Spleen (tissue), 11 donors: ENCODE measurements at regions not wholly inside any gene's neighbourhood (a gene's known extent, or its start where the extent isn't known, plus 50 kb on each side); places are given as distances from the start of the nearest gene placed in this dataset.

Source experiments
- DNase-seq: peaks from one replicate; pipeline ENCODE4 v3.0.0-alpha.2; 2020
- H3K27ac ChIP-seq, 8 donors: fragments of 200-600 bp; sonication (generic) in 7 of 8; 1 replicate in 4 of 8; 2 replicates in 4 of 8; pipeline versions ENCODE4 v1.5.0 to v1.8.0; 2016 to 2021; ENCODE audit warnings: inconsistent platforms in 4 of 8, mild to moderate bottlenecking in 4 of 8, moderate library complexity in 1 of 8
- H3K27me3 ChIP-seq, 7 donors: fragments of 200-600 bp; sonication (generic) in 6 of 7; replicated peaks in 1 of 7; 1 replicate in 4 of 7; 2 replicates in 3 of 7; pipeline versions ENCODE4 v1.5.0 to v1.8.0; 2016 to 2021; ENCODE audit warnings: inconsistent platforms in 3 of 7, mild to moderate bottlenecking in 1 of 7
- H3K36me3 ChIP-seq, 6 donors: fragments of 200-600 bp; sonication (generic) in 5 of 6; 1 replicate in 4 of 6; 2 replicates in 2 of 6; pipeline versions ENCODE4 v1.5.0 to v1.8.0; 2016 to 2021; ENCODE audit warnings: inconsistent platforms in 2 of 6
- H3K4me1 ChIP-seq, 6 donors: fragments of 200-600 bp; sonication (generic) in 5 of 6; 1 replicate in 3 of 6; 2 replicates in 3 of 6; pipeline versions ENCODE4 v1.5.0 to v1.8.0; 2016 to 2021; ENCODE audit warnings: inconsistent platforms in 3 of 6
- H3K4me3 ChIP-seq, 8 donors: fragments of 200-600 bp; sonication (generic) in 7 of 8; 1 replicate in 4 of 8; 2 replicates in 4 of 8; pipeline versions ENCODE4 v1.5.0 to v1.8.0; 2016 to 2021; ENCODE audit warnings: inconsistent platforms in 4 of 8, mild to moderate bottlenecking in 4 of 8, moderate library complexity in 2 of 8
- H3K9me3 ChIP-seq, 8 donors: fragments of 200-600 bp; sonication (generic) in 7 of 8; 1 replicate in 4 of 8; 2 replicates in 4 of 8; pipeline versions ENCODE4 v1.5.0 to v1.8.0; 2016 to 2021; ENCODE audit warnings: inconsistent platforms in 4 of 8
- POLR2A ChIP-seq, 3 donors: fragments of 450-650 bp; IDR thresholded peaks; one replicate each; pipeline ENCODE4 v1.5.1; 2017; ENCODE audit warnings: antibody characterized with exemption in 3 of 3, mild to moderate bottlenecking in 1 of 3
- POLR2AphosphoS5 ChIP-seq, 3 donors: sonication (generic); formaldehyde crosslinking; IDR thresholded peaks; one replicate each; pipeline ENCODE4 v1.5.1; 2017; ENCODE audit warnings: antibody characterized with exemption in 3 of 3
- WGBS, 5 donors: extraction: QIAGEN DNeasy Blood & Tissue Kit in 3 of 5; methylation state at CpG; one replicate each; pipeline versions ENCODE4 v1.1.5 to v1.1.7; 2013 to 2018; 5-methylcytosine and 5-hydroxymethylcytosine counted together
- intact Hi-C: fragments of 100-400 bp; cut with DNase I; formaldehyde crosslinking; loops from one replicate; pipeline ENCODE4 v1.15.0; 2023; ENCODE audit warnings: low total_unique reads
- TF ChIP-seq, protein P1 (sequence below), 11 experiments: fragments of 200-600 bp in 7 of 11; fragments of 450-650 bp in 4 of 11; sonication (generic) in 4 of 11; IDR thresholded peaks in 8 of 11; conservative IDR thresholded peaks in 3 of 11; 1 replicate in 7 of 11; 2 replicates in 4 of 11; pipeline versions ENCODE4 v1.4.0 to v1.8.0; 2016 to 2021; ENCODE audit warnings: antibody characterized with exemption in 11 of 11, inconsistent platforms in 4 of 11, mild to moderate bottlenecking in 1 of 11
- donor health status: healthy with polysubstance abuse.
- donor health status: DM: no; HTN: no; CAD: no; lungs with moderate emphysema.
- donor health status: DM: no; HTN: no; CAD: no.
- donor health status: Bipolar disorder and iron deficiency.
- donor health status: healthy.
- donor health status: DM: no; HTN: no; CAD: no.
- donor health status: DM: yes; HTN: yes; CAD: no.

DNA sequence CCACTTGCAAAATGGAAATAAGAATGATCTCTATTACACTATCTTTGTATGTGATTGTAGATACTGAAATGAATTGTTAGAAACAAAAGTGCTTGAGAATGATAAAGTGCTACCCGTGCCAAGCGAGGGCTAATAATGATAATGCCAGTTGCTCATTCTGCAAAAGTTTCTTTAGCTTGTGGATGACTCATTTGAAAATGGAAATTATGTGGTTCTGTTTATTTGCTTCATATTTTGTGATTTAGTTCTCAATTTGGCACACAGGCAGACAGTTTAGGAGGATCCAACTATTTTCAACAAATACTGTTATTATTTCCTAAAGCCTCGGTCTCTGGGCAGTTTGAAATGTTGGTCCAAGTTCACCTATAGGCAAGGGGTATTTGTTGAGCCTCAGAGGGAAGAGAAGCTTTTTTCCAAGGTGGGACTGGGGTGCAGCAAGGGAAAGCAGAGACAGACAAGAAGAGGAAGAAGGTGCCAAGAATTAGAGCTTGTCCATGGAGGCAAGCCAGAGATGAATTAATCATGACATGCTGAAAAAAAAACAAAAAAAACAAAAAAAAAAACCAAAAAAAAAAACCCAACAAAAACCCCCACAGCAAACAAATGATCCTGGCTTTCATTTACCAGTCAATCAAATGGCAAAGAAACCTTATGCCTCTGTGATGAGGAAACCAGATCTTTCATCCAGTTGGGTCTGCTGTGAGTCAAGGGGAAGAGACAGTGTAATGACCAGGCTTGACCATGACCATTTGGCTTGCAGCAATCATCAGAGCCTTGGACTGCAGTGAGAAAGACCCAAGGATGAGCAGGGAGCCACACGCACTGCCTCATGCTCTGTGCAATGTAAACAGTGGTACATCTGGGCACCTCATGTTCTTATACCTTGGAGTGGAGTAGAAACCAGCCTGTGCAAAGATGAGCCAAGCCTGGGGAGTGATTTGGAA, 285.0 kb upstream of the HABP2 start:
- TF ChIP-seq POLR2A (IDR thresholded peaks at IDR 0.05) (no peak), POLR2AphosphoS5 (IDR thresholded peaks at IDR 0.05) (no peak)
- TF ChIP-seq, protein P1, sequence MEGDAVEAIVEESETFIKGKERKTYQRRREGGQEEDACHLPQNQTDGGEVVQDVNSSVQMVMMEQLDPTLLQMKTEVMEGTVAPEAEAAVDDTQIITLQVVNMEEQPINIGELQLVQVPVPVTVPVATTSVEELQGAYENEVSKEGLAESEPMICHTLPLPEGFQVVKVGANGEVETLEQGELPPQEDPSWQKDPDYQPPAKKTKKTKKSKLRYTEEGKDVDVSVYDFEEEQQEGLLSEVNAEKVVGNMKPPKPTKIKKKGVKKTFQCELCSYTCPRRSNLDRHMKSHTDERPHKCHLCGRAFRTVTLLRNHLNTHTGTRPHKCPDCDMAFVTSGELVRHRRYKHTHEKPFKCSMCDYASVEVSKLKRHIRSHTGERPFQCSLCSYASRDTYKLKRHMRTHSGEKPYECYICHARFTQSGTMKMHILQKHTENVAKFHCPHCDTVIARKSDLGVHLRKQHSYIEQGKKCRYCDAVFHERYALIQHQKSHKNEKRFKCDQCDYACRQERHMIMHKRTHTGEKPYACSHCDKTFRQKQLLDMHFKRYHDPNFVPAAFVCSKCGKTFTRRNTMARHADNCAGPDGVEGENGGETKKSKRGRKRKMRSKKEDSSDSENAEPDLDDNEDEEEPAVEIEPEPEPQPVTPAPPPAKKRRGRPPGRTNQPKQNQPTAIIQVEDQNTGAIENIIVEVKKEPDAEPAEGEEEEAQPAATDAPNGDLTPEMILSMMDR (IDR thresholded peaks at IDR 0.05 in 8 of 11, conservative IDR thresholded peaks at IDR 0.05 in 3 of 11), result no peak
- Histone ChIP-seq H3K36me3 (no peaks in the 10 kb centered on the region), H3K4me3 (no peak overlapping the region), H3K27ac (no peak overlapping the region), H3K4me1 (peaks cover 3 to 11% (median 6%) of the 10 kb centered on the region in 6 donors), H3K9me3 (no peaks in the 10 kb centered on the region), H3K27me3 (no peaks in the 10 kb centered on the region)
- DNase-seq, result no peak
- WGBS, 5 donors, result 68 to 83% (median 75%) methylated on average over 4 of the region's 4 CpGs
- intact Hi-C loops, result no loop called here

DNA sequence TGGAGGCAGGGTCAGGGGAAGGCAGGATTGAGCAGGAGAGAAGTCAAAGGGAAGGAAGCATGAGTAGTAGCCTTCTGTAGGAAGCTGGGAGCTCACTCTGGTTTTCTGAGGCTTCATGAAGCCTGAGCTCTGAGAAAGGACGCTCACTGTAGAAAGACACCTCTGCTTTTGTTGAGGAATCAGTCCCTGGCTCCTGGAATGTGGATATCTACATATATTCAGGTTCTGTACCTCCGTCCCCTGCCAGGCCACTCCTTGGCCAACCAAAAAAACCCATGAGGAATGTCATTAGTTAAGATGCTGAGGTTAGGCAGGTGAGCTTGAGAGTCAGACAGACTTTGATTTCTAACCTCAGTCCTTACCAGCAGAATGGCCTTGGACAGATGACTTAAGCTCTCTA, 283.5 kb upstream of the HABP2 start:
- 81 to 89% (median 87%) methylated on average over 2 of the region's 2 CpGs for WGBS, 5 donors
- no peak for DNase-seq
- Histone ChIP-seq H3K4me1 (peaks cover 13 to 25% (median 19%) of the 10 kb centered on the region in 6 donors), H3K27ac (no peak overlapping the region), H3K9me3 (no peaks in the 10 kb centered on the region), H3K36me3 (no peaks in the 10 kb centered on the region), H3K27me3 (no peaks in the 10 kb centered on the region), H3K4me3 (no peak overlapping the region)
- intact Hi-C loops, result no loop called here
- TF ChIP-seq, protein P1 (IDR thresholded peaks at IDR 0.05 in 8 of 11, conservative IDR thresholded peaks at IDR 0.05 in 3 of 11), result no peak
- TF ChIP-seq POLR2AphosphoS5 (IDR thresholded peaks at IDR 0.05), result no peak
- TF ChIP-seq POLR2A (IDR thresholded peaks at IDR 0.05), result no peak

DNA sequence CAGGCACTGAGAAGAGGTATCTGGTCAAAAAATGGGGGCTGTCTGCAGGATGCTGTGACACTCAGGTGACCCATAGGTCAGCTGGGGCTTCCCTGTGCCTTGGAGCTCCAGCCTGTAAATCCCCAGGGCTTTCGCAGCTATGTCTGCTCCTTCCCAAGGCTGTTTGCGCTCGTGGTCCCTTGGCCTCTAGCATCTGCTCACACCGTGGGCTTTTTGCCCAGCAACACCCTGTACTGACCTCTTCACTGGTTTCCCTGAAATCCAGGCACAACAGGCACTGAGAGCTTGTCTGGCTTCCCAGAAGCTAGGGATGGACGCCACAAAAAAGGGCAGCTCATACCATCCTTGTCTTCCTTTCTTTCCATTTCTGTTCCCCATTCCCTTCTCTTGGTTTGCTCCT, 280.3 kb upstream of the HABP2 start:
- H3K36me3 ChIP-seq, result no peaks in the 10 kb centered on the region
- intact Hi-C loops, result no loop called here
- peak overlapping the region in 4 of 8 donors; percentile 68 to 78 (median 72) for H3K27ac ChIP-seq
- no peaks in the 10 kb centered on the region for H3K27me3 ChIP-seq
- 78 to 87% (median 82%) methylated on average over 5 of the region's 5 CpGs for WGBS, 5 donors
- H3K9me3 ChIP-seq, result peaks cover 0 to 22% (median 18%) of the 10 kb centered on the region in 8 donors
- no peak overlapping the region for H3K4me3 ChIP-seq
- TF ChIP-seq POLR2A (IDR thresholded peaks at IDR 0.05) (no peak), POLR2AphosphoS5 (IDR thresholded peaks at IDR 0.05) (no peak)
- TF ChIP-seq, protein P1 (IDR thresholded peaks at IDR 0.05 in 8 of 11, conservative IDR thresholded peaks at IDR 0.05 in 3 of 11), result no peak
- peaks cover 13 to 28% (median 20%) of the 10 kb centered on the region in 6 donors for H3K4me1 ChIP-seq
- no peak for DNase-seq
